ENCODE measurements at regions not wholly inside any gene's neighbourhood (a gene's known extent, or its start where the extent isn't known, plus 50 kb on each side); places are given as distances from the start of the nearest gene placed in this dataset.

DNA sequence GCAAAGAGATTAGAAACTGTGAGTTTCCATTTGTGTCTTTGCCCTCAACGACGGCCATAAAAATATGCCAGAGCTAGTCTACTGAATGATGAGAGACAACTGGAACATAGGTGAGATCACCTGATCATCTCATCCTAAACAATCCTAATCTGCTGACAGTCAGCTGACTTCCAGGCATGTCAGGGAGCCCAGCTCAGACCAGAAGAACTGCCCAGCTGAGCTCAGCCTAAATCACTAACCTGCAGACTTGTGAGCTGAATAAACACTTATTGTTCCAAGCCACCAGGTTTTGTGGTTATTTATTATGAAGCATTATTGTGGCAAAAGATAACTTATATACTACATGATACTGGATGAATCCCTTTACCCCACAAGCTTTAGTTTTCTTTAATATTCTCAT lies 118.9 kb upstream of the PLEKHG7 start:
- Histone ChIP-seq H3K4me1 (ENCODE audit: control insufficient read depth, insufficient read depth, low read depth, low read length) (no peaks in the 10 kb centered on the region), H2AK5ac (ENCODE audit: low read length, severe bottlenecking) (no peak overlapping the region), H3K9me3 (ENCODE audit: control insufficient read depth, low read length) (peaks cover 3% of the 10 kb centered on the region), H2BK15ac (ENCODE audit: low read depth, poor library complexity, severe bottlenecking) (no peak overlapping the region), H3K4ac (ENCODE audit: low read depth in 1 of 2, low read length in 2 of 2) (no peak overlapping the region), H3K27me3 (ENCODE audit: control insufficient read depth in 1 of 2, insufficient read depth in 1 of 2, low read length in 2 of 2) (no peaks in the 10 kb centered on the region), H2BK5ac (ENCODE audit: low read depth, low read length, poor library complexity, severe bottlenecking) (no peak overlapping the region), H4K8ac (ENCODE audit: low read length) (no peak overlapping the region), H3K9ac (ENCODE audit: low read length) (no peak overlapping the region), H3K18ac (ENCODE audit: low read depth in 1 of 2, low read length in 2 of 2) (no peak overlapping the region), H2BK12ac (ENCODE audit: low read length in 2 of 2) (no peak overlapping the region), H3K36me3 (ENCODE audit: control insufficient read depth in 1 of 2, insufficient read depth in 2 of 2, low read depth in 1 of 2, low read length in 2 of 2) (no peaks in the 10 kb centered on the region), H3K27ac (ENCODE audit: low read length, poor library complexity, severe bottlenecking) (no peak overlapping the region), H3K14ac (ENCODE audit: low read length in 2 of 2) (no peak overlapping the region), H2AFZ (ENCODE audit: low read depth, low read length) (no peak overlapping the region), H3K4me3 (ENCODE audit: insufficient read depth in 1 of 2, low read depth in 1 of 2, low read length in 2 of 2) (no peak overlapping the region), H2BK120ac (ENCODE audit: low read depth, low read length) (no peak overlapping the region), H3K79me1 (replicated peaks; ENCODE audit: low read length, poor library complexity, severe bottlenecking) (no peaks in the 10 kb centered on the region), H4K91ac (ENCODE audit: low read length) (no peak overlapping the region), H3K4me2 (ENCODE audit: low read length, poor library complexity, severe bottlenecking) (no peak overlapping the region), H3K23ac (ENCODE audit: low read length in 2 of 2) (no peak overlapping the region)
- 91% methylated on average over 2 of the region's 2 CpGs for WGBS
- DNase-seq, result no peak

- H3K79me1 ChIP-seq (replicated peaks; ENCODE audit: low read length, poor library complexity, severe bottlenecking), result no peaks in the 10 kb centered on the region
- H3K18ac ChIP-seq (ENCODE audit: low read depth in 1 of 2, low read length in 2 of 2), result no peak overlapping the region
- no peaks in the 10 kb centered on the region for H3K4me1 ChIP-seq (ENCODE audit: control insufficient read depth, insufficient read depth, low read depth, low read length)
- H2BK12ac ChIP-seq (ENCODE audit: low read length in 2 of 2), result no peak overlapping the region
- H3K36me3 ChIP-seq (ENCODE audit: control insufficient read depth in 1 of 2, insufficient read depth in 2 of 2, low read depth in 1 of 2, low read length in 2 of 2), result no peaks in the 10 kb centered on the region
- no peak overlapping the region for H4K8ac ChIP-seq (ENCODE audit: low read length)
- no peak overlapping the region for H2BK15ac ChIP-seq (ENCODE audit: low read depth, poor library complexity, severe bottlenecking)
- H2AFZ ChIP-seq (ENCODE audit: low read depth, low read length), result no peak overlapping the region
- H2BK120ac ChIP-seq (ENCODE audit: low read depth, low read length), result no peak overlapping the region
- no peak overlapping the region for H4K91ac ChIP-seq (ENCODE audit: low read length)
- no peak overlapping the region for H3K4ac ChIP-seq (ENCODE audit: low read depth in 1 of 2, low read length in 2 of 2)
- H3K4me3 ChIP-seq (ENCODE audit: insufficient read depth in 1 of 2, low read depth in 1 of 2, low read length in 2 of 2), result no peak overlapping the region
- H2AK5ac ChIP-seq (ENCODE audit: low read length, severe bottlenecking), result no peak overlapping the region
- H3K9me3 ChIP-seq (ENCODE audit: control insufficient read depth, low read length), result peaks cover 3% of the 10 kb centered on the region
- 82% methylated on average over 2 of the region's 2 CpGs for WGBS
- DNase-seq, result no peak
- no peak overlapping the region for H3K23ac ChIP-seq (ENCODE audit: low read length in 2 of 2)
- H3K27me3 ChIP-seq (ENCODE audit: control insufficient read depth in 1 of 2, insufficient read depth in 1 of 2, low read length in 2 of 2), result no peaks in the 10 kb centered on the region
- H3K4me2 ChIP-seq (ENCODE audit: low read length, poor library complexity, severe bottlenecking), result no peak overlapping the region
- no peak overlapping the region for H2BK5ac ChIP-seq (ENCODE audit: low read depth, low read length, poor library complexity, severe bottlenecking)
- no peak overlapping the region for H3K14ac ChIP-seq (ENCODE audit: low read length in 2 of 2)
- no peak overlapping the region for H3K27ac ChIP-seq (ENCODE audit: low read length, poor library complexity, severe bottlenecking)
- H3K9ac ChIP-seq (ENCODE audit: low read length), result no peak overlapping the region
These were observed 119.9 kb upstream of the PLEKHG7 start for GRCh38 chr12:92582893-92583292.

DNA sequence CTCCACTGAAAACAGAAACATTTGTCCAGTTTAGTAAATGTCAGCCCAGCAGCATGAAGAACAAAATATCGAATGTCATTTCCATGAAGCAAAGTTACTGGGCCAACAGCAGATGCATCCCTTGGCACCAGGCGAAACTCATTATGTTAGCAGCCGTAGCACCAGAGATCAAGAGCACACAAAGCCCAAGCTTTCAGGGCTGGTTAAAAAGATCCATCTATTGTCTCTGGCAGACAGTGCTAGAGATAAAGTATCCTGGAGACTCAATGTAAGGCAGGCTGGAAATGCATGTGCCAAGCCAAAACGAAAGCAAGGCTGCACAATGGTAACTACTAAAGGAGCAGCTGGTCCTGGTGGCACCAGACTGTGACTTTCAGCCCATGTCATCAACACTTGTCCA lies 120.3 kb upstream of the PLEKHG7 start:
- Histone ChIP-seq H3K9ac (ENCODE audit: low read length) (no peak overlapping the region), H3K36me3 (ENCODE audit: control insufficient read depth in 1 of 2, insufficient read depth in 2 of 2, low read depth in 1 of 2, low read length in 2 of 2) (no peaks in the 10 kb centered on the region), H3K4ac (ENCODE audit: low read depth in 1 of 2, low read length in 2 of 2) (no peak overlapping the region), H2AK5ac (ENCODE audit: low read length, severe bottlenecking) (no peak overlapping the region), H2BK12ac (ENCODE audit: low read length in 2 of 2) (peak overlapping the region in 1 of 2 experiments; percentile 68), H3K18ac (ENCODE audit: low read depth in 1 of 2, low read length in 2 of 2) (peak overlapping the region in 1 of 2 experiments; percentile 67), H3K14ac (ENCODE audit: low read length in 2 of 2) (no peak overlapping the region), H3K79me1 (replicated peaks; ENCODE audit: low read length, poor library complexity, severe bottlenecking) (no peaks in the 10 kb centered on the region), H2AFZ (ENCODE audit: low read depth, low read length) (no peak overlapping the region), H3K4me3 (ENCODE audit: insufficient read depth in 1 of 2, low read depth in 1 of 2, low read length in 2 of 2) (no peak overlapping the region), H2BK15ac (ENCODE audit: low read depth, poor library complexity, severe bottlenecking) (no peak overlapping the region), H2BK120ac (ENCODE audit: low read depth, low read length) (no peak overlapping the region), H3K4me2 (ENCODE audit: low read length, poor library complexity, severe bottlenecking) (no peak overlapping the region), H3K27ac (ENCODE audit: low read length, poor library complexity, severe bottlenecking) (no peak overlapping the region), H3K4me1 (ENCODE audit: control insufficient read depth, insufficient read depth, low read depth, low read length) (no peaks in the 10 kb centered on the region), H4K8ac (ENCODE audit: low read length) (no peak overlapping the region), H3K23ac (ENCODE audit: low read length in 2 of 2) (no peak overlapping the region), H4K91ac (ENCODE audit: low read length) (no peak overlapping the region), H2BK5ac (ENCODE audit: low read depth, low read length, poor library complexity, severe bottlenecking) (no peak overlapping the region), H3K27me3 (ENCODE audit: control insufficient read depth in 1 of 2, insufficient read depth in 1 of 2, low read length in 2 of 2) (no peaks in the 10 kb centered on the region), H3K9me3 (ENCODE audit: control insufficient read depth, low read length) (peaks cover 3% of the 10 kb centered on the region)
- 92% methylated on average over 4 of the region's 4 CpGs for WGBS
- no peak for DNase-seq

- Histone ChIP-seq H3K14ac (ENCODE audit: low read length in 2 of 2) (no peak overlapping the region), H4K91ac (ENCODE audit: low read length) (no peak overlapping the region), H2AK5ac (ENCODE audit: low read length, severe bottlenecking) (no peak overlapping the region), H3K4ac (ENCODE audit: low read depth in 1 of 2, low read length in 2 of 2) (no peak overlapping the region), H3K4me2 (ENCODE audit: low read length, poor library complexity, severe bottlenecking) (no peak overlapping the region), H3K36me3 (ENCODE audit: control insufficient read depth in 1 of 2, insufficient read depth in 2 of 2, low read depth in 1 of 2, low read length in 2 of 2) (no peaks in the 10 kb centered on the region), H3K9me3 (ENCODE audit: control insufficient read depth, low read length) (peaks cover 3% of the 10 kb centered on the region), H3K4me1 (ENCODE audit: control insufficient read depth, insufficient read depth, low read depth, low read length) (no peaks in the 10 kb centered on the region), H2BK5ac (ENCODE audit: low read depth, low read length, poor library complexity, severe bottlenecking) (no peak overlapping the region), H3K23ac (ENCODE audit: low read length in 2 of 2) (no peak overlapping the region), H3K4me3 (ENCODE audit: insufficient read depth in 1 of 2, low read depth in 1 of 2, low read length in 2 of 2) (no peak overlapping the region), H2BK12ac (ENCODE audit: low read length in 2 of 2) (no peak overlapping the region), H4K8ac (ENCODE audit: low read length) (no peak overlapping the region), H2BK15ac (ENCODE audit: low read depth, poor library complexity, severe bottlenecking) (no peak overlapping the region), H2AFZ (ENCODE audit: low read depth, low read length) (no peak overlapping the region), H3K27ac (ENCODE audit: low read length, poor library complexity, severe bottlenecking) (no peak overlapping the region), H3K9ac (ENCODE audit: low read length) (no peak overlapping the region), H2BK120ac (ENCODE audit: low read depth, low read length) (no peak overlapping the region), H3K79me1 (replicated peaks; ENCODE audit: low read length, poor library complexity, severe bottlenecking) (no peaks in the 10 kb centered on the region), H3K18ac (ENCODE audit: low read depth in 1 of 2, low read length in 2 of 2) (no peak overlapping the region), H3K27me3 (ENCODE audit: control insufficient read depth in 1 of 2, insufficient read depth in 1 of 2, low read length in 2 of 2) (no peaks in the 10 kb centered on the region)
- 80% methylated on average over 1 of the region's 1 CpG for WGBS
- peak; percentile 48 for DNase-seq
These were observed 121.2 kb upstream of the PLEKHG7 start for GRCh38 chr12:92581604-92582003.

Data from mesenchymal stem cell (in vitro differentiated cells and primary cell).